ES-I3 (cell line): ENCODE measurements at regions not wholly inside any gene's neighbourhood (a gene's known extent, or its start where the extent isn't known, plus 50 kb on each side); places are given as distances from the start of the nearest gene placed in this dataset.

Experiments used
- H3K36me3 ChIP-seq: 2 replicates; pipeline ENCODE4 v1.6.1; 2013; ENCODE audit warnings: mild to moderate bottlenecking, low read length, control low read depth, moderate library complexity; ENCODE audit not compliant: insufficient read depth
- H3K4me1 ChIP-seq: 2 replicates; pipeline ENCODE4 v1.6.1; 2013; ENCODE audit warnings: mild to moderate bottlenecking, control low read depth, low read length; ENCODE audit not compliant: insufficient read depth
- H3K9ac ChIP-seq: 2 replicates; pipeline ENCODE4 v1.6.1; 2013; ENCODE audit warnings: low read depth, mild to moderate bottlenecking, low read length, moderate library complexity
- H3K9me3 ChIP-seq: 2 replicates; pipeline ENCODE4 v1.6.1; 2013; ENCODE audit warnings: mild to moderate bottlenecking, low read length, moderate library complexity; ENCODE audit not compliant: control insufficient read depth, insufficient read depth

DNA sequence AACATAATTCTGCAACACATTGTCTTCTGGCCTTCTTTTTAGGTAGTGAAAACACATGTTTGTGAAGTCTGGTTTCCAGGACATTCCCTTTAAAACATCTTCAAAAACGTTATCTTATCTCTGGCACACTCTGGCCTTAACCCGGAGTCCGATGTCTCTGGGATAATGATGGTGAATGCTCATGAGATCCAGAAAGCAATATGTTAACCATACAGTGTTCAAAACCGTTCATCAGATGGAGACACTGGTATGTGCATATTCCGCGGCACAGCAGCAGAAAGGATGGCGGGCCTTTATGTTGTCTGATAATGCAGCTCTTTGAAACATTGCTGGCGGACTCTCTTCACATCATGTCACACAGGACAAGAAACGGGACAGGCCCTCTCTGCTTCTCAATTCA, 605.2 kb downstream of the CCDC171 start:
- H3K4me1 ChIP-seq, result no peaks in the 10 kb centered on the region
- no peak overlapping the region for H3K9ac ChIP-seq
- no peaks in the 10 kb centered on the region for H3K9me3 ChIP-seq
- H3K36me3 ChIP-seq, result no peaks in the 10 kb centered on the region

- Histone ChIP-seq H3K4me1 (no peaks in the 10 kb centered on the region), H3K9ac (no peak overlapping the region), H3K36me3 (no peaks in the 10 kb centered on the region)
These were observed 608.6 kb downstream of the CCDC171 start for GRCh38 chr9:16161483-16161882.

GRCh38 chr9:16170119-16170518, 617.3 kb downstream of the CCDC171 start:
- no peaks in the 10 kb centered on the region for H3K4me1 ChIP-seq
- no peaks in the 10 kb centered on the region for H3K36me3 ChIP-seq
- no peak overlapping the region for H3K9ac ChIP-seq
- H3K9me3 ChIP-seq, result no peaks in the 10 kb centered on the region

More at GRCh38 chr9:16161483-16161882, 608.6 kb downstream of the CCDC171 start:
- no peaks in the 10 kb centered on the region for H3K9me3 ChIP-seq

GRCh38 chr9:16171911-16172310, 619.1 kb downstream of the CCDC171 start:
- H3K4me1 ChIP-seq, result no peaks in the 10 kb centered on the region
- no peaks in the 10 kb centered on the region for H3K9me3 ChIP-seq
- no peaks in the 10 kb centered on the region for H3K36me3 ChIP-seq
- H3K9ac ChIP-seq, result no peak overlapping the region

DNA sequence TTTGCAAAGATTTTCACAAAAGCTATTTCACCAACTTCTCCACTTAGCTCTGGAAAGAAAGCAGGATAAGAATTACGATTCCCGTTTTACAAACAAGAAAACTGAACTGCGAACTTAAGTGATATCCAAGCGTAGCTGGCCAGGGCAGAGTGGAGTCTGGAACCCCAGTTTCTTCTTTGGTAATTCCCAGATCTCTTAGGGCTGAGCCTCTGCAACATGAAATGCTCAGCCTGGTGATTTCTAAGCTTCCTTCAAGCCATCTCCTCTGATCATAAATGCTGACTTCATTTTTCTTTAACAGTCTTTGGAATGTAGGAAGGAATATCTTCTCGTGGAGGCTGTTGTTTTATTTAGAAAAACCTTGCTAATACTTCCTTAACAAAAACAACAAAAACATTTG, 620.0 kb downstream of the CCDC171 start:
- H3K9me3 ChIP-seq, result no peaks in the 10 kb centered on the region
- no peaks in the 10 kb centered on the region for H3K4me1 ChIP-seq
- H3K9ac ChIP-seq, result no peak overlapping the region
- no peaks in the 10 kb centered on the region for H3K36me3 ChIP-seq

DNA sequence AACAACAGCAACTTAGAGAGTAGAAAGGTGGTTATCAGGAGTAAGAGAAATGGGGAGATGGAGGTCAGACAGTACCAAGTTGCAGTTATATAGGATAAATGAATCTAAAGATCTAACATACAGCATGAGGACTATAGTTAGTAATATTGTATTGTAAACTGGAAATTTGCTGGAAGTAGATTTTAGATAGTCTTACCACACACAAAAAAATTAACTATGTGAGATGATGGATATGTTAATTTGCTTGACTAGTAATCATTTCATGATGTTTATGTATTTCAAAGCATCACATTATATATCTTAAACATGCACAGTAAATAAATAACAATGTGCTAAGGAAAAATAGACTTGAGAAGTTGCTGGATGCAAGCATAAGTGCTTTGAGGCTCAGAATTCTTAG, 622.1 kb downstream of the CCDC171 start:
- H3K36me3 ChIP-seq, result no peaks in the 10 kb centered on the region
- H3K4me1 ChIP-seq, result no peaks in the 10 kb centered on the region
- H3K9me3 ChIP-seq, result no peaks in the 10 kb centered on the region
- H3K9ac ChIP-seq, result no peak overlapping the region

DNA sequence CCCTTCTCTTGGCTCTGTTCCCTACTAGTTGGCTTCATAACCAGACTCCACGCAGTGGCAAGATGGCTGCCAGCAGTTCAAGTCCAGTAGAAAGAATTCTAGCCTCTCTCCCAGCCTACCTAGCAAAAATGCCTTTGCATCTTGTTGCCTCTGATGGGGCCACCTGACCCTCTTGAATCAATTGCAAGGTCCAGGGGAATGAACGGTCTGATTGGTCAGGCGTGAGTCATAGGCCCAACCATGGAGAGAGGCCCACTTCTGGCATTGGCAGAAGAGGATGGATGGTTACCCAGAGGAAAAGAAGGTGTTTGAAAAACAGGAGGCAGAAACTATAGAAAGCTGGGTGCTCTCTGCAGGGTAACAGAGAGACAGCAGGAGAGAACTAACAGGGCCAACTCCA, 622.6 kb downstream of the CCDC171 start:
- H3K4me1 ChIP-seq, result no peaks in the 10 kb centered on the region
- H3K36me3 ChIP-seq, result no peaks in the 10 kb centered on the region
- no peak overlapping the region for H3K9ac ChIP-seq
- H3K9me3 ChIP-seq, result no peaks in the 10 kb centered on the region

GRCh38 chr9:16178294-16178693, 625.5 kb downstream of the CCDC171 start:
- Histone ChIP-seq H3K9me3 (no peaks in the 10 kb centered on the region), H3K36me3 (no peaks in the 10 kb centered on the region), H3K9ac (no peak overlapping the region), H3K4me1 (no peaks in the 10 kb centered on the region)

- no peaks in the 10 kb centered on the region for H3K36me3 ChIP-seq
- no peaks in the 10 kb centered on the region for H3K9me3 ChIP-seq
- no peak overlapping the region for H3K9ac ChIP-seq
- no peaks in the 10 kb centered on the region for H3K4me1 ChIP-seq
These were observed 626.7 kb downstream of the CCDC171 start for GRCh38 chr9:16179566-16179965.

DNA sequence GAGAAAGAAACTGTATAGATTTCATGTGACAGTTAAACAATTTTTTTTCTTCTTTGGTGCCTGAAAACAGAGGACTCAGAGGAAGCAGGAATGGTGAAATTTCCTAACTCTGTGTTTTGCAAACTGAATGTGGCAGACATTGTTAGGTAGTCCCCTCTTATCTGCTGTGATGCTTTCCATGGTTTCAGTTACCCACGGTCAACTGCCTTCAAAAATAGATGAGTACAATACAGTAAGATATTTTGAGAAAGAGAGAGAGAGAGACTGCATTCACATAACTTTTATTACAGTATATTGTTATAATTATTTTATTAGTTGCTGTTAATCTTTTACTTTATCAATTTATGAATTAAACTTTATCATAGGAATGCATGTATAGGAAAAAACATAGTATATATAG, 627.2 kb downstream of the CCDC171 start:
- no peaks in the 10 kb centered on the region for H3K4me1 ChIP-seq
- no peaks in the 10 kb centered on the region for H3K36me3 ChIP-seq
- no peak overlapping the region for H3K9ac ChIP-seq
- H3K9me3 ChIP-seq, result no peaks in the 10 kb centered on the region

DNA sequence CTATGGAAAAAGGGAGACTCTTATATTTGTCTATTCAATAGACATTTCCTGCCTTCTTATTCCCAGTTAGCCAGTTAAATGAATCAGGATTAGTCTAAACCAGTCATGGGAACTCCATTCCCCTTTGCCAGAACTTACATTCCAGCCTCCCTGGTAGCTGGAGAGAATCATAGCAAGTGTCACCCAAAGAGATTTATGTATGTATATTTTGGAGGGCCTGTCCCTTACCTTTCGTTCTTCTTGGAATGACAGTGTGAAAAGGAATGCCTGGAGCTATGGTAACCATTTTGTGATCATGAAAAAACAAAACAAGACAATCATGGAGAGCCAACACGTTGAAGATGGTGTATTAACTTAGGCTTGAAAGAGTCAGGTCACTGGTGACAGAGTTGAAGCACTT, 627.7 kb downstream of the CCDC171 start:
- Histone ChIP-seq H3K4me1 (no peaks in the 10 kb centered on the region), H3K9ac (no peak overlapping the region), H3K36me3 (no peaks in the 10 kb centered on the region), H3K9me3 (no peaks in the 10 kb centered on the region)

- no peaks in the 10 kb centered on the region; the same call in 1 of the 2 replicates for H3K9me3 ChIP-seq
- H3K36me3 ChIP-seq, result no peaks in the 10 kb centered on the region
- no peak overlapping the region for H3K9ac ChIP-seq
- H3K4me1 ChIP-seq, result no peaks in the 10 kb centered on the region
These were observed 628.7 kb downstream of the CCDC171 start for GRCh38 chr9:16181539-16181938.

DNA sequence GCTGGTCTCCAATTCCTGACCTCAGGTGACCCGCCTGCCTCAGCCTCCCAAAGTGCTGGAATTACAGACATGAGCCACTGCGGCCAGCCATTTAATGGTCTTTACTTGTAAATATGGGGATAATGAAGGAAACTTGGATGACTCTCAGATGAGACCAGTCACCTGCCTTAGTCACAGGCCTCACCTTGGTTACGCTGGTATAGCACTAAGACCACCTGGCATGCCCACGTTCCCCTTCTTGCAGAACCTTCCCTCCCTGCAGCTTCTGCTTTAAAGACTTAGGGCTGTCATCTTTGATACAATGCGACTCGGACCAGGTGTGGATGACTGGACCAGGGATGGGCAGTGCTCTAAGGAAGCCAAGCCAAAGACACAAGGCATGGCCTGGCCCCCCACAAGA, 629.9 kb downstream of the CCDC171 start:
- no peaks in the 10 kb centered on the region for H3K4me1 ChIP-seq
- H3K9me3 ChIP-seq, result no peaks in the 10 kb centered on the region; the same call in 1 of the 2 replicates
- H3K36me3 ChIP-seq, result no peaks in the 10 kb centered on the region
- no peak overlapping the region for H3K9ac ChIP-seq

DNA sequence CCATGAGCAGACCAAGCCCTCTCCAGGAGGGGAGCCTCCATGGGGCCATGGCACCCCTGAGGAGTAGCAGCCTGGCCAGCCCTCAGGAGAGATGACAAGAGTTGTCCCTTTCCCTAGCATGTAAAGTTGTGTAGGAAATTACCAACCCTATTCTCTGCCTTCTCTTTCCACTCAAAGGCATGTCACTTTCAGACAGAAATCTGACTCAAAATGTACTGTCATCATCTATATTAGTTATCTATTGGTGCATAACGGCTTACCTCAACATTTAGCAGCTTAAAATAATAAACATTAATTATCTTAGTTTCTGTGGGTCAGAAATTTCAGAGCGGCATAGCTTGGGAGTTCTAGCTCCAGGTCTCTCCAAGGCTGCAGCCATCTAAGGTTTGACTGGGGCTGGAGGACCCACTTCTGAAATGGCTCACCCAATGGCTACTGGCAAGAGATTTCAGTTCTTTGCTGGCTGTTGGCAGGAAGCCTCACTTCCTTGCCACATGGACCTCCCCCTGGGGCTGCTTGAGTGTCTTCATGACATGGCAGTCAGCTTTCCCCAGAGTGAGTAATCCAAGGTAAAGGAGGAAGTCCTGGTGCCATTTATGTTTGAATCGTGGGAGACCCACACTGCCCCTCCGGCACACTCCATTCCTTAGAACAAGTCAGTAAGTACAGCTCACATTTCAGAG, 632.3 kb downstream of the CCDC171 start:
- Histone ChIP-seq H3K9me3 (no peaks in the 10 kb centered on the region; the same call in 1 of the 2 replicates), H3K4me1 (no peaks in the 10 kb centered on the region), H3K9ac (no peak overlapping the region), H3K36me3 (no peaks in the 10 kb centered on the region)

DNA sequence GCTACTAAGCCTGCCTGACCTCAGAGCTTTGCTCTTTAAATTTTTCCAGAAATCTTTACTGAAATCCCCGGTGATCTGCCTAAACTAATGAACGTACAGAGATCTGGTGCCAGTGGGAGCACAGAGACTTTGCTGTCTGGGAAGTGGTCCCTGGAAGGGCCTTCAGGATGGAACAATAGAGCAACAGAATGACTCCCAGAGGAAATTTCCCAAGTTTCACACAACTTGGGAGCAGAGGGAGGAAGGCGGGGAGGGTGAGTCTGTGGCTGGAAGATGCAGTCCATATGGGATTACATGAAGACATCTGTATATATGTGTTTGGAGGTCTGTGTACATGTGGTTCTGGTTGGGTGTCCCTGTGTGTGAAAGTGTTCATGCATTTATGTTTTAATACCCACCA, 638.3 kb downstream of the CCDC171 start:
- Histone ChIP-seq H3K9me3 (no peaks in the 10 kb centered on the region; the same call in 1 of the 2 replicates), H3K9ac (no peak overlapping the region), H3K36me3 (no peaks in the 10 kb centered on the region), H3K4me1 (peaks cover 18% of the 10 kb centered on the region)
